H1 (cell line): ENCODE measurements at regions not wholly inside any gene's neighbourhood (a gene's known extent, or its start where the extent isn't known, plus 50 kb on each side); places are given as distances from the start of the nearest gene placed in this dataset.

Experiments
- BACH1 ChIP-seq: IDR thresholded peaks from 2 replicates; pipeline ENCODE4 v1.6.1; 2012; ENCODE audit warnings: low read length, improper control_type of control experiment
- CTCF ChIP-seq, 3 experiments: IDR thresholded peaks; 1 replicate in 2 of 3; 2 replicates in 1 of 3; pipeline versions ENCODE4 v1.5.1 to v1.6.1; 2011; ENCODE audit warnings: low read length in 3 of 3, mild to moderate bottlenecking in 3 of 3, inconsistent platforms in 2 of 3, low read depth in 1 of 3, moderate library complexity in 1 of 3; ENCODE audit not compliant: insufficient read depth in 1 of 3; ENCODE audit errors: control extremely low read depth in 1 of 3
- RFX5 ChIP-seq: IDR thresholded peaks from 2 replicates; pipeline ENCODE4 v1.6.1; 2011; ENCODE audit warnings: low read depth, low read length, improper control_type of control experiment, borderline replicate concordance
- SIX5 ChIP-seq: IDR thresholded peaks from 2 replicates; pipeline ENCODE4 v1.6.1; 2011; ENCODE audit warnings: mild to moderate bottlenecking, low read depth, low read length

DNA sequence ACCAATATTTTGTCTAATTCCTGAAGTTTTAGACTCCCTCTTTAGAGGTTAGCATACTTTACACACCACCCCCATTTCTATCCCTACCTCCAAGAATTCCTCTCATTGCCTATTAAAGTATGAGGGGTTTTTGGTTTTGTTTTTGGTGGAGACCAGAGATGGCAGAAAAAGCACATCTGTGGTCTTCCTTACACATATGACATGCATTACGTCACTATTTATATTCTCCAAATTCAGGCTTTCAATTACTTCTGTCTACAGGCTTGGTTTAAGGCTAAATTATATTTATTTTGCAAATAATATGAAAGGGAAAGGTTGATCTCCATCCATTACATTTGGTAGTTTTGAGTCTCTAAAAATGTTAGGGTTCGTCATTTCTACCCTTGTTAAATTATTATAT is 674.6 kb downstream of the LMO4 start (continued):
- TF ChIP-seq RFX5 (no peak), SIX5 (no peak), CTCF (IDR thresholded peaks at IDR 0.05; ENCODE audit: control extremely low read depth in 1 of 3, insufficient read depth in 1 of 3, low read depth in 1 of 3, low read length in 3 of 3) (no peak), BACH1 (no peak)
